GM12878 (cell line): ENCODE measurements at regions not wholly inside any gene's neighbourhood (a gene's known extent, or its start where the extent isn't known, plus 50 kb on each side); places are given as distances from the start of the nearest gene placed in this dataset.

Experiments used
- BRCA1 ChIP-seq: IDR thresholded peaks from 2 replicates; pipeline ENCODE4 v1.6.1; 2011; ENCODE audit warnings: low read depth, low read length, improper control_type of control experiment
- GABPA ChIP-seq: IDR thresholded peaks from 2 replicates; pipeline ENCODE4 v1.6.1; 2014; ENCODE audit warnings: antibody characterized with exemption, low read depth, mild to moderate bottlenecking, inconsistent platforms
- MXI1 ChIP-seq: fragments of 150-350 bp; IDR thresholded peaks from 2 replicates; pipeline ENCODE4 v1.6.1; 2011; ENCODE audit warnings: low read depth, mild to moderate bottlenecking, inconsistent platforms, low read length, improper control_type of control experiment
- SMAD1 ChIP-seq: fragments of 450-650 bp; IDR thresholded peaks from 2 replicates; pipeline ENCODE4 v1.6.1; 2018; ENCODE audit warnings: mild to moderate bottlenecking, low read depth; ENCODE audit not compliant: partially characterized antibody
- TARDBP ChIP-seq: IDR thresholded peaks from 2 replicates; pipeline ENCODE4 v1.6.1; 2016; ENCODE audit warnings: borderline replicate concordance
- TF ChIP-seq, protein P1 (sequence below), 3 experiments: IDR thresholded peaks in 2 of 3; conservative IDR thresholded peaks in 1 of 3; 2 replicates each; pipeline ENCODE4 v1.5.1; 2011; ENCODE audit warnings: low read depth in 3 of 3, low read length in 3 of 3, mild to moderate bottlenecking in 3 of 3, control low read depth in 2 of 3, moderate library complexity in 2 of 3, inconsistent platforms in 1 of 3, mixed read lengths in 1 of 3; ENCODE audit not compliant: control insufficient read depth in 2 of 3, insufficient read depth in 1 of 3; ENCODE audit errors: extremely low read depth in 1 of 3
- TF ChIP-seq, protein P2 (sequence below): fragments of 450-650 bp; formaldehyde crosslinking; IDR thresholded peaks from 2 replicates; pipeline ENCODE4 v1.4.0; 2020; ENCODE audit warnings: mild to moderate bottlenecking, moderate library complexity

DNA sequence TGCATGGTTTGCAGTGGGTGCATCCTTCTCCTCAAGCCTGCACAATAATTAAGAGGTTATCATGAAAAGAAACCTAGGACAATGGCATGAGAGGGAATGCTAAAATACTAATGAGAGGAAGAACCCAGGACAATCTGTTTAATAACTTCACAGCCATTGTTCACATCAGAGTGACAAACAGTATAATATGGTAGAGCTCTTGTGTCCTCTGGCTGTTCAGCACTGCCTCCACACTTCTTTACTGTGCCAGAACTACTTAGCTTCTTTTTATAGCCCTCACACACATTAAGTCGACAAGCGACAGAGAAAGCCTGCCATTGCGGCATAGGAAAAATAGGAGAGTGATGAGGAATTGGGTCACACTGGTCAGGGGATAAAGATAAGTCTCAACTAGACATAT lies 65.0 kb upstream of the MEIS2 start:
- TF ChIP-seq TARDBP (no peak), MXI1 (no peak), BRCA1 (no peak), GABPA (no peak), SMAD1 (no peak)
- TF ChIP-seq, protein P1, sequence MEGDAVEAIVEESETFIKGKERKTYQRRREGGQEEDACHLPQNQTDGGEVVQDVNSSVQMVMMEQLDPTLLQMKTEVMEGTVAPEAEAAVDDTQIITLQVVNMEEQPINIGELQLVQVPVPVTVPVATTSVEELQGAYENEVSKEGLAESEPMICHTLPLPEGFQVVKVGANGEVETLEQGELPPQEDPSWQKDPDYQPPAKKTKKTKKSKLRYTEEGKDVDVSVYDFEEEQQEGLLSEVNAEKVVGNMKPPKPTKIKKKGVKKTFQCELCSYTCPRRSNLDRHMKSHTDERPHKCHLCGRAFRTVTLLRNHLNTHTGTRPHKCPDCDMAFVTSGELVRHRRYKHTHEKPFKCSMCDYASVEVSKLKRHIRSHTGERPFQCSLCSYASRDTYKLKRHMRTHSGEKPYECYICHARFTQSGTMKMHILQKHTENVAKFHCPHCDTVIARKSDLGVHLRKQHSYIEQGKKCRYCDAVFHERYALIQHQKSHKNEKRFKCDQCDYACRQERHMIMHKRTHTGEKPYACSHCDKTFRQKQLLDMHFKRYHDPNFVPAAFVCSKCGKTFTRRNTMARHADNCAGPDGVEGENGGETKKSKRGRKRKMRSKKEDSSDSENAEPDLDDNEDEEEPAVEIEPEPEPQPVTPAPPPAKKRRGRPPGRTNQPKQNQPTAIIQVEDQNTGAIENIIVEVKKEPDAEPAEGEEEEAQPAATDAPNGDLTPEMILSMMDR (IDR thresholded peaks at IDR 0.05 in 2 of 3, conservative IDR thresholded peaks at IDR 0.05 in 1 of 3; ENCODE audit: control insufficient read depth in 2 of 3, extremely low read depth in 1 of 3, insufficient read depth in 1 of 3, low read depth in 3 of 3, low read length in 3 of 3) = no peak
- TF ChIP-seq, protein P2, sequence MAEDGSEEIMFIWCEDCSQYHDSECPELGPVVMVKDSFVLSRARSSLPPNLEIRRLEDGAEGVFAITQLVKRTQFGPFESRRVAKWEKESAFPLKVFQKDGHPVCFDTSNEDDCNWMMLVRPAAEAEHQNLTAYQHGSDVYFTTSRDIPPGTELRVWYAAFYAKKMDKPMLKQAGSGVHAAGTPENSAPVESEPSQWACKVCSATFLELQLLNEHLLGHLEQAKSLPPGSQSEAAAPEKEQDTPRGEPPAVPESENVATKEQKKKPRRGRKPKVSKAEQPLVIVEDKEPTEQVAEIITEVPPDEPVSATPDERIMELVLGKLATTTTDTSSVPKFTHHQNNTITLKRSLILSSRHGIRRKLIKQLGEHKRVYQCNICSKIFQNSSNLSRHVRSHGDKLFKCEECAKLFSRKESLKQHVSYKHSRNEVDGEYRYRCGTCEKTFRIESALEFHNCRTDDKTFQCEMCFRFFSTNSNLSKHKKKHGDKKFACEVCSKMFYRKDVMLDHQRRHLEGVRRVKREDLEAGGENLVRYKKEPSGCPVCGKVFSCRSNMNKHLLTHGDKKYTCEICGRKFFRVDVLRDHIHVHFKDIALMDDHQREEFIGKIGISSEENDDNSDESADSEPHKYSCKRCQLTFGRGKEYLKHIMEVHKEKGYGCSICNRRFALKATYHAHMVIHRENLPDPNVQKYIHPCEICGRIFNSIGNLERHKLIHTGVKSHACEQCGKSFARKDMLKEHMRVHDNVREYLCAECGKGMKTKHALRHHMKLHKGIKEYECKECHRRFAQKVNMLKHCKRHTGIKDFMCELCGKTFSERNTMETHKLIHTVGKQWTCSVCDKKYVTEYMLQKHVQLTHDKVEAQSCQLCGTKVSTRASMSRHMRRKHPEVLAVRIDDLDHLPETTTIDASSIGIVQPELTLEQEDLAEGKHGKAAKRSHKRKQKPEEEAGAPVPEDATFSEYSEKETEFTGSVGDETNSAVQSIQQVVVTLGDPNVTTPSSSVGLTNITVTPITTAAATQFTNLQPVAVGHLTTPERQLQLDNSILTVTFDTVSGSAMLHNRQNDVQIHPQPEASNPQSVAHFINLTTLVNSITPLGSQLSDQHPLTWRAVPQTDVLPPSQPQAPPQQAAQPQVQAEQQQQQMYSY (CRISPR knock-in tag) = no peak
